ENCODE measurements at regions not wholly inside any gene's neighbourhood (a gene's known extent, or its start where the extent isn't known, plus 50 kb on each side); places are given as distances from the start of the nearest gene placed in this dataset.

- H2AFZ ChIP-seq (ENCODE audit: low read length): no peak overlapping the region
- H3K36me3 ChIP-seq (ENCODE audit: insufficient read depth, low read length): no peaks in the 10 kb centered on the region
- no peak for TF ChIP-seq CTCF (IDR thresholded peaks at IDR 0.05; ENCODE audit: extremely low read depth, low read depth, low read length)
- H3K27me3 ChIP-seq (ENCODE audit: insufficient read depth, low read length): peaks cover 5% of the 10 kb centered on the region
- H3K9me3 ChIP-seq (ENCODE audit: low read depth, low read length): no peaks in the 10 kb centered on the region
- no peak for DNase-seq (ENCODE audit: insufficient read length, low spot score, missing footprints)
- H3K4me2 ChIP-seq (ENCODE audit: insufficient read depth, low read length): no peak overlapping the region
- no peak overlapping the region for H3K4me3 ChIP-seq (ENCODE audit: insufficient read depth, low read length)
- H3K27ac ChIP-seq (ENCODE audit: low read depth, low read length): no peak overlapping the region
- H4K20me1 ChIP-seq (ENCODE audit: insufficient read depth, low read length): no peaks in the 10 kb centered on the region
- peaks cover 2% of the 10 kb centered on the region for H3K4me1 ChIP-seq (ENCODE audit: insufficient read depth, low read length)
- no peaks in the 10 kb centered on the region for H3K79me2 ChIP-seq (ENCODE audit: insufficient read depth, low read length)
These were observed 250.1 kb upstream of the MAP3K1 start for GRCh38 chr5:56565283-56565615.

GRCh38 chr5:56564541-56565282 lies 250.6 kb upstream of the MAP3K1 start:
- no peaks in the 10 kb centered on the region for H4K20me1 ChIP-seq (ENCODE audit: insufficient read depth, low read length)
- no peak overlapping the region for H3K27ac ChIP-seq (ENCODE audit: low read depth, low read length)
- no peak overlapping the region for H3K4me2 ChIP-seq (ENCODE audit: insufficient read depth, low read length)
- H2AFZ ChIP-seq (ENCODE audit: low read length): no peak overlapping the region
- H3K79me2 ChIP-seq (ENCODE audit: insufficient read depth, low read length): no peaks in the 10 kb centered on the region
- H3K27me3 ChIP-seq (ENCODE audit: insufficient read depth, low read length): peaks cover 8% of the 10 kb centered on the region
- no peak for TF ChIP-seq CTCF (IDR thresholded peaks at IDR 0.05; ENCODE audit: extremely low read depth, low read depth, low read length)
- no peak overlapping the region for H3K4me3 ChIP-seq (ENCODE audit: insufficient read depth, low read length)
- peaks cover under 1% of the 10 kb centered on the region for H3K4me1 ChIP-seq (ENCODE audit: insufficient read depth, low read length)
- no peaks in the 10 kb centered on the region for H3K36me3 ChIP-seq (ENCODE audit: insufficient read depth, low read length)
- H3K9me3 ChIP-seq (ENCODE audit: low read depth, low read length): no peaks in the 10 kb centered on the region
- DNase-seq (ENCODE audit: insufficient read length, low spot score, missing footprints): no peak

- Histone ChIP-seq H3K4me2 (ENCODE audit: insufficient read depth, low read length) (no peak overlapping the region), H4K20me1 (ENCODE audit: insufficient read depth, low read length) (no peaks in the 10 kb centered on the region), H3K27ac (ENCODE audit: low read depth, low read length) (no peak overlapping the region), H3K4me3 (ENCODE audit: insufficient read depth, low read length) (no peak overlapping the region), H3K79me2 (ENCODE audit: insufficient read depth, low read length) (no peaks in the 10 kb centered on the region), H3K36me3 (ENCODE audit: insufficient read depth, low read length) (no peaks in the 10 kb centered on the region), H3K4me1 (ENCODE audit: insufficient read depth, low read length) (no peaks in the 10 kb centered on the region), H3K27me3 (ENCODE audit: insufficient read depth, low read length) (peaks cover 19% of the 10 kb centered on the region), H3K9me3 (ENCODE audit: low read depth, low read length) (no peaks in the 10 kb centered on the region), H2AFZ (ENCODE audit: low read length) (no peak overlapping the region)
- TF ChIP-seq CTCF (IDR thresholded peaks at IDR 0.05; ENCODE audit: extremely low read depth, low read depth, low read length): no peak
- no peak for DNase-seq (ENCODE audit: insufficient read length, low spot score, missing footprints)
These were observed 253.9 kb upstream of the MAP3K1 start for GRCh38 chr5:56561455-56561854.

GRCh38 chr5:56558131-56558745 lies 257.1 kb upstream of the MAP3K1 start:
- Histone ChIP-seq H3K4me2 (ENCODE audit: insufficient read depth, low read length) (no peak overlapping the region), H3K27ac (ENCODE audit: low read depth, low read length) (no peak overlapping the region), H2AFZ (ENCODE audit: low read length) (no peak overlapping the region), H3K4me3 (ENCODE audit: insufficient read depth, low read length) (no peak overlapping the region), H3K27me3 (ENCODE audit: insufficient read depth, low read length) (peaks cover 14% of the 10 kb centered on the region), H3K4me1 (ENCODE audit: insufficient read depth, low read length) (no peaks in the 10 kb centered on the region), H3K9me3 (ENCODE audit: low read depth, low read length) (no peaks in the 10 kb centered on the region), H4K20me1 (ENCODE audit: insufficient read depth, low read length) (no peaks in the 10 kb centered on the region), H3K79me2 (ENCODE audit: insufficient read depth, low read length) (no peaks in the 10 kb centered on the region), H3K36me3 (ENCODE audit: insufficient read depth, low read length) (no peaks in the 10 kb centered on the region)
- no peak for DNase-seq (ENCODE audit: insufficient read length, low spot score, missing footprints)
- no peak for TF ChIP-seq CTCF (IDR thresholded peaks at IDR 0.05; ENCODE audit: extremely low read depth, low read depth, low read length)

All from osteoblast (primary cell).